ENCODE measurements at regions not wholly inside any gene's neighbourhood (a gene's known extent, or its start where the extent isn't known, plus 50 kb on each side); places are given as distances from the start of the nearest gene placed in this dataset.
"Not testable (repeated sequence)": the region's sequence is repeated elsewhere in the genome, so short reads cannot be mapped to it uniquely, and the experiment has no call there.

- H3K4me3 Mint-ChIP-seq, result no peak overlapping the region
- H3K27me3 Mint-ChIP-seq, result no peaks in the 10 kb centered on the region
- H3K9me3 Mint-ChIP-seq, result peaks cover 16 to 18% of the 10 kb centered on the region in 2 donors
- no peak for ATAC-seq
- no peak for DNase-seq
- H3K4me1 Mint-ChIP-seq, result no peaks in the 10 kb centered on the region
- no peak overlapping the region for H3K27ac Mint-ChIP-seq
These were observed 670.4 kb downstream of the JRKL start for GRCh38 chr11:97060184-97060583.

- Mint-ChIP-seq H3K4me3 (no peak overlapping the region), H3K9me3 (peaks cover 21 to 43% of the 10 kb centered on the region in 2 donors), H3K4me1 (no peaks in the 10 kb centered on the region), H3K27ac (no peak overlapping the region), H3K27me3 (no peaks in the 10 kb centered on the region)
- no peak for DNase-seq
- no peak for ATAC-seq
These were observed 679.3 kb downstream of the JRKL start for GRCh38 chr11:97069160-97069559.

GRCh38 chr11:97072420-97072819 is 682.6 kb downstream of the JRKL start:
- peaks cover 21 to 42% of the 10 kb centered on the region in 2 donors for H3K9me3 Mint-ChIP-seq
- no peaks in the 10 kb centered on the region for H3K4me1 Mint-ChIP-seq
- DNase-seq (no peak), ATAC-seq (no peak)
- H3K27me3 Mint-ChIP-seq, result no peaks in the 10 kb centered on the region
- H3K4me3 Mint-ChIP-seq, result no peak overlapping the region
- no peak overlapping the region for H3K27ac Mint-ChIP-seq

- H3K9me3 Mint-ChIP-seq, result peaks cover 17 to 30% of the 10 kb centered on the region in 2 donors
- not testable (repeated sequence) for H3K4me1 Mint-ChIP-seq, H3K27me3 Mint-ChIP-seq, H3K4me3 Mint-ChIP-seq, DNase-seq, H3K27ac Mint-ChIP-seq, ATAC-seq
These were observed 686.9 kb downstream of the JRKL start for GRCh38 chr11:97076666-97077065.

GRCh38 chr11:97078443-97078842 is 688.6 kb downstream of the JRKL start:
- no peak overlapping the region for H3K4me3 Mint-ChIP-seq
- no peak overlapping the region for H3K27ac Mint-ChIP-seq
- no peaks in the 10 kb centered on the region for H3K27me3 Mint-ChIP-seq
- ATAC-seq, result no peak
- no peaks in the 10 kb centered on the region for H3K4me1 Mint-ChIP-seq
- peaks cover 9 to 13% of the 10 kb centered on the region in 2 donors for H3K9me3 Mint-ChIP-seq
- DNase-seq, result no peak

- H3K9me3 Mint-ChIP-seq, result peaks cover 4 to 5% of the 10 kb centered on the region in 2 donors
- ATAC-seq (no peak), DNase-seq (no peak)
- no peak overlapping the region for H3K27ac Mint-ChIP-seq
- no peaks in the 10 kb centered on the region for H3K27me3 Mint-ChIP-seq
- H3K4me1 Mint-ChIP-seq, result no peaks in the 10 kb centered on the region
- H3K4me3 Mint-ChIP-seq, result no peak overlapping the region
These were observed 689.4 kb downstream of the JRKL start for GRCh38 chr11:97079244-97079643.

GRCh38 chr11:97087419-97087818 is 697.6 kb downstream of the JRKL start:
- Mint-ChIP-seq H3K9me3 (no peaks in the 10 kb centered on the region), H3K27ac (no peak overlapping the region), H3K4me1 (no peaks in the 10 kb centered on the region), H3K4me3 (no peak overlapping the region), H3K27me3 (no peaks in the 10 kb centered on the region)
- ATAC-seq, result no peak
- DNase-seq, result no peak

GRCh38 chr11:97092823-97093222 is 703.0 kb downstream of the JRKL start:
- H3K9me3 Mint-ChIP-seq, result no peaks in the 10 kb centered on the region
- no peak overlapping the region for H3K27ac Mint-ChIP-seq
- no peaks in the 10 kb centered on the region for H3K27me3 Mint-ChIP-seq
- no peaks in the 10 kb centered on the region for H3K4me1 Mint-ChIP-seq
- H3K4me3 Mint-ChIP-seq, result no peak overlapping the region
- DNase-seq (no peak), ATAC-seq (no peak)

- H3K4me3 Mint-ChIP-seq, DNase-seq, H3K27me3 Mint-ChIP-seq, H3K4me1 Mint-ChIP-seq, ATAC-seq, H3K27ac Mint-ChIP-seq, H3K9me3 Mint-ChIP-seq: not testable (repeated sequence)
These were observed 712.4 kb downstream of the JRKL start for GRCh38 chr11:97102180-97102579.

GRCh38 chr11:97107604-97108003 is 717.8 kb downstream of the JRKL start:
- no peak for DNase-seq
- H3K27ac Mint-ChIP-seq, result no peak overlapping the region
- H3K9me3 Mint-ChIP-seq, result peaks cover 0 to 5% of the 10 kb centered on the region in 2 donors
- no peaks in the 10 kb centered on the region for H3K4me1 Mint-ChIP-seq
- no peaks in the 10 kb centered on the region for H3K27me3 Mint-ChIP-seq
- H3K4me3 Mint-ChIP-seq, result no peak overlapping the region
- no peak for ATAC-seq

- H3K27ac Mint-ChIP-seq, result no peak overlapping the region
- no peaks in the 10 kb centered on the region for H3K27me3 Mint-ChIP-seq
- ATAC-seq, result no peak
- H3K4me1 Mint-ChIP-seq, result no peaks in the 10 kb centered on the region
- H3K9me3 Mint-ChIP-seq, result peaks cover 0 to 5% of the 10 kb centered on the region in 2 donors
- DNase-seq, result no peak
- no peak overlapping the region for H3K4me3 Mint-ChIP-seq
These were observed 719.3 kb downstream of the JRKL start for GRCh38 chr11:97109078-97109477.

- H3K27ac Mint-ChIP-seq, result no peak overlapping the region
- ATAC-seq (no peak), DNase-seq (no peak)
These were observed 720.6 kb downstream of the JRKL start for GRCh38 chr11:97110376-97110775.

GRCh38 chr11:97111559-97111958 is 721.7 kb downstream of the JRKL start:
- H3K4me3 Mint-ChIP-seq, result no peak overlapping the region
- peaks cover 0 to 5% of the 10 kb centered on the region in 2 donors for H3K9me3 Mint-ChIP-seq
- no peaks in the 10 kb centered on the region for H3K4me1 Mint-ChIP-seq

More at GRCh38 chr11:97110376-97110775, 720.6 kb downstream of the JRKL start:
- H3K4me1 Mint-ChIP-seq, result no peaks in the 10 kb centered on the region
- no peaks in the 10 kb centered on the region for H3K27me3 Mint-ChIP-seq
- H3K4me3 Mint-ChIP-seq, result no peak overlapping the region
- peaks cover 0 to 5% of the 10 kb centered on the region in 2 donors for H3K9me3 Mint-ChIP-seq

GRCh38 chr11:97118614-97119200 is 728.9 kb downstream of the JRKL start:
- no peak for DNase-seq
- H3K4me1 Mint-ChIP-seq, result no peaks in the 10 kb centered on the region
- no peaks in the 10 kb centered on the region for H3K27me3 Mint-ChIP-seq
- ATAC-seq, result no peak
- no peak overlapping the region for H3K27ac Mint-ChIP-seq
- H3K9me3 Mint-ChIP-seq, result no peaks in the 10 kb centered on the region
- H3K4me3 Mint-ChIP-seq, result no peak overlapping the region

More at GRCh38 chr11:97111559-97111958, 721.7 kb downstream of the JRKL start:
- DNase-seq (no peak), ATAC-seq (no peak)
- H3K27ac Mint-ChIP-seq, result no peak overlapping the region
- no peaks in the 10 kb centered on the region for H3K27me3 Mint-ChIP-seq

GRCh38 chr11:97123237-97123636 is 733.4 kb downstream of the JRKL start:
- ATAC-seq (no peak), DNase-seq (no peak)
- Mint-ChIP-seq H3K4me3 (no peak overlapping the region), H3K27ac (no peak overlapping the region), H3K27me3 (no peaks in the 10 kb centered on the region), H3K4me1 (no peaks in the 10 kb centered on the region), H3K9me3 (peaks cover 0 to 5% of the 10 kb centered on the region in 2 donors)

GRCh38 chr11:97136067-97136466 is 746.3 kb downstream of the JRKL start:
- H3K27me3 Mint-ChIP-seq, result no peaks in the 10 kb centered on the region
- H3K4me1 Mint-ChIP-seq, result no peaks in the 10 kb centered on the region
- peaks cover 10 to 18% of the 10 kb centered on the region in 2 donors for H3K9me3 Mint-ChIP-seq
- no peak overlapping the region for H3K4me3 Mint-ChIP-seq
- ATAC-seq (no peak), DNase-seq (no peak)
- H3K27ac Mint-ChIP-seq, result no peak overlapping the region

GRCh38 chr11:97140885-97141494 is 751.2 kb downstream of the JRKL start:
- Mint-ChIP-seq H3K27ac (no peak overlapping the region), H3K4me3 (no peak overlapping the region), H3K27me3 (no peaks in the 10 kb centered on the region), H3K4me1 (no peaks in the 10 kb centered on the region), H3K9me3 (peaks cover 4 to 10% of the 10 kb centered on the region in 2 donors)
- DNase-seq, result no peak
- ATAC-seq, result no peak

Measured in stimulated activated naive CD8-positive, alpha-beta T cell treated with anti-CD3 and anti-CD28 coated beads, Interleukin-15, amount 100 ng/mL, for 72 hours (primary cell).